ENCODE measurements at regions not wholly inside any gene's neighbourhood (a gene's known extent, or its start where the extent isn't known, plus 50 kb on each side); places are given as distances from the start of the nearest gene placed in this dataset.

GRCh38 chr17:74015316-74015715 lies 188.2 kb upstream of the RPL38 start:
- Histone ChIP-seq H3K36me3 (ENCODE audit: control insufficient read depth, insufficient read depth, low read length) (no peaks in the 10 kb centered on the region), H3K4me1 (ENCODE audit: control insufficient read depth, insufficient read depth, low read length) (no peaks in the 10 kb centered on the region), H3K9me3 (ENCODE audit: control insufficient read depth, insufficient read depth, low read depth, low read length) (no peaks in the 10 kb centered on the region), H3K4me3 (ENCODE audit: low read depth, low read length) (no peak overlapping the region), H3K9ac (ENCODE audit: low read length) (no peak overlapping the region), H3K27ac (ENCODE audit: low read depth, low read length) (no peak overlapping the region), H3K27me3 (ENCODE audit: control insufficient read depth, insufficient read depth, low read length) (no peaks in the 10 kb centered on the region)

- H3K4me3 ChIP-seq (ENCODE audit: low read depth, low read length), result no peak overlapping the region
- H3K4me1 ChIP-seq (ENCODE audit: control insufficient read depth, insufficient read depth, low read length), result no peaks in the 10 kb centered on the region
- no peak overlapping the region for H3K9ac ChIP-seq (ENCODE audit: low read length)
- H3K27ac ChIP-seq (ENCODE audit: low read depth, low read length), result no peak overlapping the region
- no peaks in the 10 kb centered on the region for H3K36me3 ChIP-seq (ENCODE audit: control insufficient read depth, insufficient read depth, low read length)
- H3K27me3 ChIP-seq (ENCODE audit: control insufficient read depth, insufficient read depth, low read length), result no peaks in the 10 kb centered on the region
- no peaks in the 10 kb centered on the region for H3K9me3 ChIP-seq (ENCODE audit: control insufficient read depth, insufficient read depth, low read depth, low read length)
Observed at GRCh38 chr17:74015990-74016389, 187.5 kb upstream of the RPL38 start.

GRCh38 chr17:74016461-74016860 lies 187.0 kb upstream of the RPL38 start:
- H3K9me3 ChIP-seq (ENCODE audit: control insufficient read depth, insufficient read depth, low read depth, low read length), result no peaks in the 10 kb centered on the region
- no peak overlapping the region for H3K4me3 ChIP-seq (ENCODE audit: low read depth, low read length)
- H3K36me3 ChIP-seq (ENCODE audit: control insufficient read depth, insufficient read depth, low read length), result no peaks in the 10 kb centered on the region
- H3K9ac ChIP-seq (ENCODE audit: low read length), result no peak overlapping the region
- no peak overlapping the region for H3K27ac ChIP-seq (ENCODE audit: low read depth, low read length)
- no peaks in the 10 kb centered on the region for H3K27me3 ChIP-seq (ENCODE audit: control insufficient read depth, insufficient read depth, low read length)
- no peaks in the 10 kb centered on the region for H3K4me1 ChIP-seq (ENCODE audit: control insufficient read depth, insufficient read depth, low read length)

- Histone ChIP-seq H3K27me3 (ENCODE audit: control insufficient read depth, insufficient read depth, low read length) (no peaks in the 10 kb centered on the region), H3K4me3 (ENCODE audit: low read depth, low read length) (no peak overlapping the region), H3K27ac (ENCODE audit: low read depth, low read length) (no peak overlapping the region), H3K9me3 (ENCODE audit: control insufficient read depth, insufficient read depth, low read depth, low read length) (no peaks in the 10 kb centered on the region), H3K4me1 (ENCODE audit: control insufficient read depth, insufficient read depth, low read length) (no peaks in the 10 kb centered on the region), H3K36me3 (ENCODE audit: control insufficient read depth, insufficient read depth, low read length) (no peaks in the 10 kb centered on the region), H3K9ac (ENCODE audit: low read length) (no peak overlapping the region)
Observed at GRCh38 chr17:74017466-74017865, 186.0 kb upstream of the RPL38 start.

GRCh38 chr17:74018115-74018514 lies 185.4 kb upstream of the RPL38 start:
- Histone ChIP-seq H3K9ac (ENCODE audit: low read length) (no peak overlapping the region), H3K9me3 (ENCODE audit: control insufficient read depth, insufficient read depth, low read depth, low read length) (no peaks in the 10 kb centered on the region), H3K27me3 (ENCODE audit: control insufficient read depth, insufficient read depth, low read length) (no peaks in the 10 kb centered on the region), H3K4me3 (ENCODE audit: low read depth, low read length) (no peak overlapping the region), H3K4me1 (ENCODE audit: control insufficient read depth, insufficient read depth, low read length) (no peaks in the 10 kb centered on the region), H3K27ac (ENCODE audit: low read depth, low read length) (no peak overlapping the region), H3K36me3 (ENCODE audit: control insufficient read depth, insufficient read depth, low read length) (no peaks in the 10 kb centered on the region)

- no peaks in the 10 kb centered on the region for H3K27me3 ChIP-seq (ENCODE audit: control insufficient read depth, insufficient read depth, low read length)
Observed at GRCh38 chr17:74019271-74019670, 184.2 kb upstream of the RPL38 start.

GRCh38 chr17:74019860-74020259 lies 183.6 kb upstream of the RPL38 start:
- no peaks in the 10 kb centered on the region for H3K36me3 ChIP-seq (ENCODE audit: control insufficient read depth, insufficient read depth, low read length)
- no peak overlapping the region for H3K9ac ChIP-seq (ENCODE audit: low read length)
- peaks cover 6% of the 10 kb centered on the region; the same call in 1 of the 2 replicates for H3K4me1 ChIP-seq (ENCODE audit: control insufficient read depth, insufficient read depth, low read length)
- no peaks in the 10 kb centered on the region for H3K27me3 ChIP-seq (ENCODE audit: control insufficient read depth, insufficient read depth, low read length)
- no peak overlapping the region for H3K4me3 ChIP-seq (ENCODE audit: low read depth, low read length)
- H3K27ac ChIP-seq (ENCODE audit: low read depth, low read length), result no peak overlapping the region
- no peaks in the 10 kb centered on the region for H3K9me3 ChIP-seq (ENCODE audit: control insufficient read depth, insufficient read depth, low read depth, low read length)

More at GRCh38 chr17:74019271-74019670, 184.2 kb upstream of the RPL38 start:
- Histone ChIP-seq H3K4me1 (ENCODE audit: control insufficient read depth, insufficient read depth, low read length) (no peaks in the 10 kb centered on the region), H3K36me3 (ENCODE audit: control insufficient read depth, insufficient read depth, low read length) (no peaks in the 10 kb centered on the region), H3K27ac (ENCODE audit: low read depth, low read length) (no peak overlapping the region), H3K4me3 (ENCODE audit: low read depth, low read length) (no peak overlapping the region), H3K9me3 (ENCODE audit: control insufficient read depth, insufficient read depth, low read depth, low read length) (no peaks in the 10 kb centered on the region), H3K9ac (ENCODE audit: low read length) (no peak overlapping the region)

- no peaks in the 10 kb centered on the region for H3K27me3 ChIP-seq (ENCODE audit: control insufficient read depth, insufficient read depth, low read length)
Observed at GRCh38 chr17:74020522-74020921, 183.0 kb upstream of the RPL38 start.

GRCh38 chr17:74024871-74025531 lies 178.5 kb upstream of the RPL38 start:
- H3K9ac ChIP-seq (ENCODE audit: low read length), result no peak overlapping the region
- peaks cover 9% of the 10 kb centered on the region; the same call in 1 of the 2 replicates for H3K4me1 ChIP-seq (ENCODE audit: control insufficient read depth, insufficient read depth, low read length)
- no peaks in the 10 kb centered on the region for H3K9me3 ChIP-seq (ENCODE audit: control insufficient read depth, insufficient read depth, low read depth, low read length)
- H3K27ac ChIP-seq (ENCODE audit: low read depth, low read length), result no peak overlapping the region
- H3K4me3 ChIP-seq (ENCODE audit: low read depth, low read length), result no peak overlapping the region; the same call in 1 of the 2 replicates
- no peaks in the 10 kb centered on the region for H3K36me3 ChIP-seq (ENCODE audit: control insufficient read depth, insufficient read depth, low read length)
- H3K27me3 ChIP-seq (ENCODE audit: control insufficient read depth, insufficient read depth, low read length), result no peaks in the 10 kb centered on the region

More at GRCh38 chr17:74020522-74020921, 183.0 kb upstream of the RPL38 start:
- Histone ChIP-seq H3K36me3 (ENCODE audit: control insufficient read depth, insufficient read depth, low read length) (no peaks in the 10 kb centered on the region), H3K9me3 (ENCODE audit: control insufficient read depth, insufficient read depth, low read depth, low read length) (no peaks in the 10 kb centered on the region), H3K27ac (ENCODE audit: low read depth, low read length) (no peak overlapping the region), H3K4me3 (ENCODE audit: low read depth, low read length) (no peak overlapping the region), H3K9ac (ENCODE audit: low read length) (no peak overlapping the region), H3K4me1 (ENCODE audit: control insufficient read depth, insufficient read depth, low read length) (peaks cover 9% of the 10 kb centered on the region; the same call in 1 of the 2 replicates)

- Histone ChIP-seq H3K27me3 (ENCODE audit: control insufficient read depth, insufficient read depth, low read length) (no peaks in the 10 kb centered on the region), H3K9ac (ENCODE audit: low read length) (no peak overlapping the region), H3K27ac (ENCODE audit: low read depth, low read length) (no peak overlapping the region), H3K4me3 (ENCODE audit: low read depth, low read length) (no peak overlapping the region), H3K9me3 (ENCODE audit: control insufficient read depth, insufficient read depth, low read depth, low read length) (no peaks in the 10 kb centered on the region), H3K4me1 (ENCODE audit: control insufficient read depth, insufficient read depth, low read length) (peaks cover 16% of the 10 kb centered on the region), H3K36me3 (ENCODE audit: control insufficient read depth, insufficient read depth, low read length) (no peaks in the 10 kb centered on the region)
Observed at GRCh38 chr17:74027444-74027843, 176.0 kb upstream of the RPL38 start.

- Histone ChIP-seq H3K4me1 (ENCODE audit: control insufficient read depth, insufficient read depth, low read length) (peaks cover 22% of the 10 kb centered on the region), H3K27me3 (ENCODE audit: control insufficient read depth, insufficient read depth, low read length) (no peaks in the 10 kb centered on the region; the same call in 1 of the 2 replicates), H3K36me3 (ENCODE audit: control insufficient read depth, insufficient read depth, low read length) (no peaks in the 10 kb centered on the region), H3K9me3 (ENCODE audit: control insufficient read depth, insufficient read depth, low read depth, low read length) (no peaks in the 10 kb centered on the region), H3K9ac (ENCODE audit: low read length) (no peak overlapping the region), H3K27ac (ENCODE audit: low read depth, low read length) (no peak overlapping the region), H3K4me3 (ENCODE audit: low read depth, low read length) (no peak overlapping the region)
Observed at GRCh38 chr17:74028354-74029116, 174.9 kb upstream of the RPL38 start.
